SU-DHL-6 (cell line): ENCODE measurements at regions not wholly inside any gene's neighbourhood (a gene's known extent, or its start where the extent isn't known, plus 50 kb on each side); places are given as distances from the start of the nearest gene placed in this dataset.

ENCODE experiments used
- H2AFZ ChIP-seq: fragments of 200-600 bp; sonication (generic); 2 replicates; pipeline ENCODE4 v1.6.1; 2014; ENCODE audit warnings: low read depth, mild to moderate bottlenecking, moderate library complexity, mixed read lengths, antibody characterized with exemption, low read length; ENCODE audit not compliant: severe bottlenecking
- H3F3A ChIP-seq: fragments of 200-600 bp; shearing (Covaris generic); 2 replicates; pipeline ENCODE4 v1.6.0; 2016; ENCODE audit warnings: antibody characterized with exemption, mild to moderate bottlenecking; ENCODE audit not compliant: insufficient read depth
- H3K27ac ChIP-seq: fragments of 200-600 bp; sonication (generic); 2 replicates; pipeline ENCODE4 v1.5.1; 2016; ENCODE audit warnings: low read depth, mild to moderate bottlenecking, low read length, moderate library complexity, mixed read lengths
- H3K27me3 ChIP-seq: fragments of 200-600 bp; sonication (generic), shearing (Covaris generic); 2 replicates; pipeline ENCODE4 v1.6.0; 2014; ENCODE audit warnings: mild to moderate bottlenecking, low read length
- H3K36me3 ChIP-seq: fragments of 200-600 bp; sonication (generic); 2 replicates; pipeline ENCODE4 v1.6.1; 2014; ENCODE audit warnings: mild to moderate bottlenecking, low read length, mixed read lengths
- H3K4me2 ChIP-seq: fragments of 300-600, 200-600 bp; shearing (Covaris generic), sonication (generic); 2 replicates; pipeline ENCODE4 v1.6.0; 2014; ENCODE audit warnings: low read length, low read depth, mild to moderate bottlenecking; ENCODE audit not compliant: poor library complexity, severe bottlenecking
- H3K4me3 ChIP-seq: fragments of 200-600 bp; sonication (generic); 2 replicates; pipeline ENCODE4 v1.5.1; 2014; ENCODE audit warnings: antibody characterized with exemption, low read length, mild to moderate bottlenecking, mixed read lengths; ENCODE audit not compliant: insufficient read depth, poor library complexity, severe bottlenecking
- H3K79me2 ChIP-seq: fragments of 200-600 bp; sonication (generic); 2 replicates; pipeline ENCODE4 v1.6.1; 2014; ENCODE audit warnings: mild to moderate bottlenecking, low read length, moderate library complexity; ENCODE audit not compliant: insufficient read depth
- H3K9ac ChIP-seq: fragments of 200-600 bp; sonication (generic); 2 replicates; pipeline ENCODE4 v1.7.0; 2014; ENCODE audit warnings: mild to moderate bottlenecking, low read length
- H3K9me2 ChIP-seq: fragments of 200-600 bp; sonication (generic); replicated peaks from 2 replicates; pipeline ENCODE4 v1.6.1; 2014; ENCODE audit warnings: low read length; ENCODE audit not compliant: insufficient read depth
- H3K9me3 ChIP-seq: fragments of 200-600 bp; sonication (generic); 2 replicates; pipeline ENCODE4 v1.6.1; 2014; ENCODE audit warnings: low read length, mixed read lengths; ENCODE audit not compliant: insufficient read depth
- H4K20me1 ChIP-seq: fragments of 200-600 bp; sonication (generic); 2 replicates; pipeline ENCODE4 v1.6.1; 2014; ENCODE audit warnings: low read depth, mild to moderate bottlenecking, antibody characterized with exemption, low read length, moderate library complexity, mixed read lengths
- CTCF ChIP-seq: fragments of 200-600 bp; sonication (generic); IDR thresholded peaks from one replicate; pipeline ENCODE4 v1.5.1; 2017; ENCODE audit warnings: antibody characterized with exemption, mild to moderate bottlenecking, low read length, moderate library complexity; ENCODE audit not compliant: insufficient read depth, poor library complexity, severe bottlenecking
- EZH2phosphoT487 ChIP-seq: fragments of 200-600 bp; sonication (generic), shearing (Covaris generic); conservative IDR thresholded peaks from 2 replicates; pipeline ENCODE4 v1.6.1; 2018; ENCODE audit warnings: mild to moderate bottlenecking, antibody characterized with exemption, low read length, moderate library complexity, mixed read lengths

- TF ChIP-seq EZH2phosphoT487 (no peak), CTCF (no peak)
- no peaks in the 10 kb centered on the region for H3K27me3 ChIP-seq
- H4K20me1 ChIP-seq = no peaks in the 10 kb centered on the region
- H3K27ac ChIP-seq = no peak overlapping the region
- H3K4me2 ChIP-seq = no peak overlapping the region
- H3K9me3 ChIP-seq = no peaks in the 10 kb centered on the region
- H3K79me2 ChIP-seq = no peaks in the 10 kb centered on the region
- no peak overlapping the region for H3K9ac ChIP-seq
- H3K9me2 ChIP-seq = no peaks in the 10 kb centered on the region
- no peak overlapping the region for H2AFZ ChIP-seq
- H3K4me3 ChIP-seq = no peak overlapping the region
- no peaks in the 10 kb centered on the region for H3K36me3 ChIP-seq
- no peaks in the 10 kb centered on the region for H3F3A ChIP-seq
Measured at GRCh38 chr16:86665319-86665675, 86.9 kb downstream of the FOXL1 start.

- Histone ChIP-seq H2AFZ (no peak overlapping the region), H3K79me2 (no peaks in the 10 kb centered on the region), H3F3A (no peaks in the 10 kb centered on the region), H3K9ac (no peak overlapping the region), H3K9me2 (no peaks in the 10 kb centered on the region), H3K27ac (no peak overlapping the region), H3K4me3 (no peak overlapping the region), H3K36me3 (no peaks in the 10 kb centered on the region), H4K20me1 (no peaks in the 10 kb centered on the region), H3K4me2 (no peak overlapping the region), H3K27me3 (no peaks in the 10 kb centered on the region), H3K9me3 (no peaks in the 10 kb centered on the region)
- TF ChIP-seq EZH2phosphoT487 (no peak), CTCF (no peak)
Measured at GRCh38 chr16:86665929-86666328, 87.6 kb downstream of the FOXL1 start.

GRCh38 chr16:86667035-86667434 lies 88.7 kb downstream of the FOXL1 start:
- H3K36me3 ChIP-seq = no peaks in the 10 kb centered on the region
- H3K9me3 ChIP-seq = no peaks in the 10 kb centered on the region
- H3K4me3 ChIP-seq = no peak overlapping the region
- H3K27me3 ChIP-seq = no peaks in the 10 kb centered on the region
- H3F3A ChIP-seq = no peaks in the 10 kb centered on the region
- no peak overlapping the region for H2AFZ ChIP-seq
- H3K4me2 ChIP-seq = no peak overlapping the region
- H4K20me1 ChIP-seq = no peaks in the 10 kb centered on the region
- TF ChIP-seq EZH2phosphoT487 (no peak), CTCF (no peak)
- no peaks in the 10 kb centered on the region for H3K9me2 ChIP-seq
- no peaks in the 10 kb centered on the region for H3K79me2 ChIP-seq
- no peak overlapping the region for H3K27ac ChIP-seq
- H3K9ac ChIP-seq = no peak overlapping the region
